ENCODE measurements at regions not wholly inside any gene's neighbourhood (a gene's known extent, or its start where the extent isn't known, plus 50 kb on each side); places are given as distances from the start of the nearest gene placed in this dataset.

DNA sequence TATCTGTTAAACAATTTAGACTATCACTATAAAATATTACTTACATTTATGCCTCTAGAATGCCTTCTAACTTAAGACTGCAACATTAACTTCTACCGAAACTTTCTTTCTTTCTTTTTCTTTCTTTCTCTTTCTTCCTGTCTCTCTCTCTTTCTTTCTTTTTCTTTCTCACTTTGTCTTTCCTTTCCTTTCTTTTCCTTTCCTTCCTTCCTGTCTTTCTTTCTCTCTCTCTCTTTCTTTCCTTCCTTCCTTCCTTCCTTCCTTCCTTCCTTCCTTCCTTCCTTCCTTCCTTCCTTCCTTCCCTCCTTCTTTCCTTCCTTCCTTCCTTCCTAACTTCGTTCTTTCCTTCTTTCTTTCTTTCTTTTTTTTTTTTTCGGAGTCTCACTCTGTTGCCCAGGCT lies 1071.9 kb upstream of the ATXN8OS start:
- no peaks in the 10 kb centered on the region for H4K20me1 ChIP-seq (ENCODE audit: insufficient read depth)
- H3K4me1 ChIP-seq (ENCODE audit: control insufficient read depth in 1 of 2, insufficient read depth in 2 of 2, low read depth in 1 of 2, low read length in 1 of 2), result no peaks in the 10 kb centered on the region
- H3K27me3 ChIP-seq (ENCODE audit: insufficient read depth), result no peaks in the 10 kb centered on the region
- no peaks in the 10 kb centered on the region for H3K9me3 ChIP-seq
- H3K9me2 ChIP-seq, result no peaks in the 10 kb centered on the region
- H3F3A ChIP-seq (replicated peaks; ENCODE audit: insufficient read depth), result no peaks in the 10 kb centered on the region
- ChIA-PET POLR2A (no interaction called here), CTCF (no interaction called here)
- DNase-seq, result no peak
- WGBS (ENCODE audit: low lambda C conversion rate), result 56% methylated on average over 3 of the region's 3 CpGs
- TF ChIP-seq RXRA (IDR thresholded peaks at IDR 0.05; ENCODE audit: borderline replicate concordance, low read depth), result no peak
- TF ChIP-seq, protein P1, sequence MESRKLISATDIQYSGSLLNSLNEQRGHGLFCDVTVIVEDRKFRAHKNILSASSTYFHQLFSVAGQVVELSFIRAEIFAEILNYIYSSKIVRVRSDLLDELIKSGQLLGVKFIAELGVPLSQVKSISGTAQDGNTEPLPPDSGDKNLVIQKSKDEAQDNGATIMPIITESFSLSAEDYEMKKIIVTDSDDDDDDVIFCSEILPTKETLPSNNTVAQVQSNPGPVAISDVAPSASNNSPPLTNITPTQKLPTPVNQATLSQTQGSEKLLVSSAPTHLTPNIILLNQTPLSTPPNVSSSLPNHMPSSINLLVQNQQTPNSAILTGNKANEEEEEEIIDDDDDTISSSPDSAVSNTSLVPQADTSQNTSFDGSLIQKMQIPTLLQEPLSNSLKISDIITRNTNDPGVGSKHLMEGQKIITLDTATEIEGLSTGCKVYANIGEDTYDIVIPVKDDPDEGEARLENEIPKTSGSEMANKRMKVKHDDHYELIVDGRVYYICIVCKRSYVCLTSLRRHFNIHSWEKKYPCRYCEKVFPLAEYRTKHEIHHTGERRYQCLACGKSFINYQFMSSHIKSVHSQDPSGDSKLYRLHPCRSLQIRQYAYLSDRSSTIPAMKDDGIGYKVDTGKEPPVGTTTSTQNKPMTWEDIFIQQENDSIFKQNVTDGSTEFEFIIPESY (IDR thresholded peaks at IDR 0.05; ENCODE audit: borderline replicate concordance, low read depth), result no peak
- no peak for TF ChIP-seq USF1 (IDR thresholded peaks at IDR 0.05; ENCODE audit: borderline replicate concordance, low read depth)
- TF ChIP-seq SIN3A (IDR thresholded peaks at IDR 0.05; ENCODE audit: borderline replicate concordance, low read depth, low read length), result no peak
- TF ChIP-seq, protein P2, sequence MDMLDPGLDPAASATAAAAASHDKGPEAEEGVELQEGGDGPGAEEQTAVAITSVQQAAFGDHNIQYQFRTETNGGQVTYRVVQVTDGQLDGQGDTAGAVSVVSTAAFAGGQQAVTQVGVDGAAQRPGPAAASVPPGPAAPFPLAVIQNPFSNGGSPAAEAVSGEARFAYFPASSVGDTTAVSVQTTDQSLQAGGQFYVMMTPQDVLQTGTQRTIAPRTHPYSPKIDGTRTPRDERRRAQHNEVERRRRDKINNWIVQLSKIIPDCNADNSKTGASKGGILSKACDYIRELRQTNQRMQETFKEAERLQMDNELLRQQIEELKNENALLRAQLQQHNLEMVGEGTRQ (IDR thresholded peaks at IDR 0.05; ENCODE audit: borderline replicate concordance, low read depth, low read length), result no peak
- no peak for TF ChIP-seq FOXJ3 (CRISPR knock-in tag; IDR thresholded peaks at IDR 0.05)
- TF ChIP-seq REST (IDR thresholded peaks at IDR 0.05; ENCODE audit: low read depth, low read length), result no peak
- TF ChIP-seq FOSL2 (IDR thresholded peaks at IDR 0.05; ENCODE audit: borderline replicate concordance, low read depth), result no peak
- no peak for TF ChIP-seq JUND (IDR thresholded peaks at IDR 0.05)
- no peak for TF ChIP-seq NRF1 (IDR thresholded peaks at IDR 0.05; ENCODE audit: low read depth, low read length)
- no peak for TF ChIP-seq ELF1 (IDR thresholded peaks at IDR 0.05)
- TF ChIP-seq TCF12 (IDR thresholded peaks at IDR 0.05), result no peak
- TF ChIP-seq, protein P3, sequence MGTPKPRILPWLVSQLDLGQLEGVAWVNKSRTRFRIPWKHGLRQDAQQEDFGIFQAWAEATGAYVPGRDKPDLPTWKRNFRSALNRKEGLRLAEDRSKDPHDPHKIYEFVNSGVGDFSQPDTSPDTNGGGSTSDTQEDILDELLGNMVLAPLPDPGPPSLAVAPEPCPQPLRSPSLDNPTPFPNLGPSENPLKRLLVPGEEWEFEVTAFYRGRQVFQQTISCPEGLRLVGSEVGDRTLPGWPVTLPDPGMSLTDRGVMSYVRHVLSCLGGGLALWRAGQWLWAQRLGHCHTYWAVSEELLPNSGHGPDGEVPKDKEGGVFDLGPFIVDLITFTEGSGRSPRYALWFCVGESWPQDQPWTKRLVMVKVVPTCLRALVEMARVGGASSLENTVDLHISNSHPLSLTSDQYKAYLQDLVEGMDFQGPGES (IDR thresholded peaks at IDR 0.05; ENCODE audit: low read depth, low read length), result no peak
- no peaks in the 10 kb centered on the region for H3K79me2 ChIP-seq (ENCODE audit: insufficient read depth)
- H3K27ac ChIP-seq (ENCODE audit: low read depth in 2 of 2, low read length in 1 of 2), result no peak overlapping the region
- no peak overlapping the region for H3K4me3 ChIP-seq (ENCODE audit: low read depth in 2 of 2, low read length in 1 of 2)
- H2AFZ ChIP-seq (ENCODE audit: low read depth), result no peak overlapping the region
- H3K9ac ChIP-seq, result no peak overlapping the region
- no peak overlapping the region for H3K4me2 ChIP-seq
- no peaks in the 10 kb centered on the region for H3K36me3 ChIP-seq (replicated peaks in 1 of 2; ENCODE audit: control insufficient read depth in 1 of 2, insufficient read depth in 2 of 2, low read length in 1 of 2)

All from SK-N-SH (cell line).